ENCODE measurements at regions not wholly inside any gene's neighbourhood (a gene's known extent, or its start where the extent isn't known, plus 50 kb on each side); places are given as distances from the start of the nearest gene placed in this dataset.

DNA sequence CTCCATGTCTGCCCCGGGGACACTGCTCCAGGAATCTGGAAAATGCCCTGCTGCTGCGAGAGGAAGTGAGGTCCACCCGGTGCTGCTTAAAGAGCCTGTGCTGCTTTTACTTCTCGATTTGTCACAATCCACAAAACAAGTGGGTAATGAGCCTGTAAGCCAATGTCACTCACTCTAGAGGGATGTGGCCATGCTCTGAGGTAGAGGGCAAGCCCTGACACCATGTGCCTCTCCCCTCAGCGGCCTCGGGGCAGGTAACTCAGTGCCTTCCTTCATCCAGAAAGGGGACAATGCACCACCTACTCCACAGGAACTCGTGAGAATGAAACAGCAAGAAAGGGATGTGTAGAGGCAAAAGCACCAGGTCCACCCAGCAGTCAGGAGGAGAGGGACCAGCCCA is 106.2 kb downstream of the TUBA3C start:
- no peak overlapping the region for H2AFZ ChIP-seq (ENCODE audit: low read length)
- H3K56ac ChIP-seq (ENCODE audit: insufficient read length, low read depth, low read length) = no peak overlapping the region
- H3K23me2 ChIP-seq (ENCODE audit: insufficient read length, low read depth, low read length, poor library complexity, severe bottlenecking) = no peaks in the 10 kb centered on the region
- H3K14ac ChIP-seq (ENCODE audit: insufficient read depth, low read length) = no peak overlapping the region
- no peak overlapping the region for H3K27ac ChIP-seq (ENCODE audit: insufficient read length, low read depth, low read length)
- H2BK120ac ChIP-seq (ENCODE audit: low read depth, low read length, poor library complexity, severe bottlenecking) = no peak overlapping the region
- no peak overlapping the region for H4K5ac ChIP-seq (ENCODE audit: insufficient read length, low read depth, low read length)
- Mint-ChIP-seq H3K4me3 (no peak overlapping the region), H3K9me3 (peaks cover 93 to 94% of the 10 kb centered on the region in 2 experiments), H3K36me3 (ENCODE audit: insufficient read depth in 1 of 3, low read depth in 3 of 3) (peaks cover 12 to 23% (median 19%) of the 10 kb centered on the region in 3 experiments; a peak in 6 of 7 replicates), H3K27ac (no peak overlapping the region), H3K4me1 (no peaks in the 10 kb centered on the region), H3K27me3 (ENCODE audit: low read depth) (no peaks in the 10 kb centered on the region; the same call in 1 of the 2 replicates)
- H3K4ac ChIP-seq (ENCODE audit: low read depth, low read length) = no peak overlapping the region
- H3K79me1 ChIP-seq (ENCODE audit: insufficient read depth, low read depth, low read length, poor library complexity, severe bottlenecking) = no peaks in the 10 kb centered on the region
- H3K4me2 ChIP-seq (ENCODE audit: insufficient read depth, insufficient read length, low read length) = no peak overlapping the region
- H4K20me1 ChIP-seq (ENCODE audit: control insufficient read depth, insufficient read depth, insufficient read length) = no peaks in the 10 kb centered on the region
- no peaks in the 10 kb centered on the region for H3K27me3 ChIP-seq (ENCODE audit: insufficient read depth, low read length)
- no peak overlapping the region for H2BK12ac ChIP-seq (ENCODE audit: insufficient read length, low read depth, low read length)
- H2BK20ac ChIP-seq (ENCODE audit: low read depth, low read length, poor library complexity, severe bottlenecking) = no peak overlapping the region
- peaks cover 93% of the 10 kb centered on the region for H3K9me3 ChIP-seq (ENCODE audit: control insufficient read depth, low read depth, low read length)
- H2BK5ac ChIP-seq (ENCODE audit: insufficient read length, low read length) = no peak overlapping the region
- no peaks in the 10 kb centered on the region for H3K79me2 ChIP-seq (ENCODE audit: insufficient read depth, low read length)
- H3K23ac ChIP-seq (ENCODE audit: insufficient read length, low read depth, low read length) = no peak overlapping the region
- no peak overlapping the region for H2BK15ac ChIP-seq (ENCODE audit: low read depth, low read length)
- TF ChIP-seq CTCF (conservative IDR thresholded peaks at IDR 0.05) = no peak
- no peak overlapping the region for H3K18ac ChIP-seq (ENCODE audit: insufficient read length, low read depth, low read length)
- no peak overlapping the region for H2AK5ac ChIP-seq (ENCODE audit: insufficient read length, low read length)
- no peak overlapping the region for H4K91ac ChIP-seq (ENCODE audit: insufficient read length, low read depth, low read length)
- no peak overlapping the region for H4K8ac ChIP-seq (replicated peaks; ENCODE audit: insufficient read length, low read depth, low read length)
- no peak overlapping the region for H3T11ph ChIP-seq (ENCODE audit: low read length)
- no peaks in the 10 kb centered on the region for H3K4me1 ChIP-seq (ENCODE audit: insufficient read depth, low read length)
- no peak for DNase-seq
- H3K9ac ChIP-seq (ENCODE audit: extremely low read depth, insufficient read length, low read length) = no peak overlapping the region
- WGBS (ENCODE audit: extremely low coverage, insufficient read length, low lambda C conversion rate) = no CpG with 5 or more reads among the region's 7 CpGs
